Stimulated activated CD4-positive, alpha-beta T cell treated with anti-CD3 and anti-CD28 coated beads, Interleukin-4, amount 100 ng/mL, for 24 hours (primary cell): ENCODE measurements at regions not wholly inside any gene's neighbourhood (a gene's known extent, or its start where the extent isn't known, plus 50 kb on each side); places are given as distances from the start of the nearest gene placed in this dataset.
"Not testable (repeated sequence)": the region's sequence is repeated elsewhere in the genome, so short reads cannot be mapped to it uniquely, and the experiment has no call there.

Experiments used
- DNase-seq: peaks from one replicate; pipeline ENCODE4 v3.0.0-alpha.2; 2020

DNA sequence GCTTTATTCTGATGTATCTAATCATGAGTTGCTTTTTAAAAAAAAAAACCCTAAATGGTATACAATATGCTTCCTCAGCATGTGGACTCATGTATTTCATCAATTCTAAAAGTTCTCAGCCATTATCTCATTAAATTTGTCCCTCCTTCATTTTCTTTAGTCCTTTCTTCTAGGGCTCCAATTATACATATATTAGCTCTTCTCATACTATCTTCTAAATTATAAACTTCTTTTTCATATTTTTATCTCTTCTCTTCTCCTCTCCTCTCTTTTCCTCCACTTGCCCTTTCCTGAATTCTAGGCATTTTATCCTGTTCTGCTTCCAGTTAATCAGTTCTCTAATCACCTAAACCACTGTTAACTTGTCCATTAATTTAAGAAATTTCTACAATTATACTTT is 55.0 kb upstream of the IL33 start:
- DNase-seq = no peak

DNA sequence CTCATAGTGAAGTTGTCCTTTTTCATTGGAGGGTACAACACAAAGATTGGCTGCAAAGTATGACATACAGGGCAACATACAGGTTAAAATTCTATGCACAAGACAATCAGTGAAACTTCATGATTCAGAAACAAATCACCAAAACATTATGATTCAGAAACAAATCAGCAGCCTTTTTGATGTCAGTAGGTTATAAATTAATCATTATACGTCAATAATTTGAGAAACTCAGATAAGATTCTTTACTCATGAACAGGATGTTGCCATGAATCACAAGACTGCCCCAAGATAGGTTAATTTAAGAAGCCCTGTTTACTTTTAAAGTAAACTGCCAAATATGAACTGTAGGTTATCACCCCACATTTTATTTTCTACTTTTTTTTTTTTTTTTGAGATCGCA is 62.2 kb upstream of the IL33 start:
- no peak for DNase-seq

DNA sequence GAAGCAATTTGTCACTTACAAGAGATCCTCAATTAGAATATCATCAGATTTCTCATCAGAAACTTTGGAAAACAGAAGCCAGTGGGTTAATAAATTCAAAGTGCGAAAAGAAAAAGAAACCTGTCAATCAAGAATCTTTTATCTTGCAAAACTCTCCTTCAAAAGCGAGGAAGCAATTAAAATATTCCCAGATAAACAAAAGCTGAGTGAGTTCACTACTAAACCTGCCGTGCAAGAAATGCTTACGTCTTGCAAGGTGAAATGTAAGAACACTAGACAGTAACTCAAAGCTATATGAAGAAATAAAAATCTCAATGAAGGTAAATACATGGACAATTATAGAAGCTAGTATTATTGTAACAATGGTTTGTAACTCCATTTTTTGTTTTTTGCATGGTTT is 62.8 kb upstream of the IL33 start:
- DNase-seq = no peak

DNA sequence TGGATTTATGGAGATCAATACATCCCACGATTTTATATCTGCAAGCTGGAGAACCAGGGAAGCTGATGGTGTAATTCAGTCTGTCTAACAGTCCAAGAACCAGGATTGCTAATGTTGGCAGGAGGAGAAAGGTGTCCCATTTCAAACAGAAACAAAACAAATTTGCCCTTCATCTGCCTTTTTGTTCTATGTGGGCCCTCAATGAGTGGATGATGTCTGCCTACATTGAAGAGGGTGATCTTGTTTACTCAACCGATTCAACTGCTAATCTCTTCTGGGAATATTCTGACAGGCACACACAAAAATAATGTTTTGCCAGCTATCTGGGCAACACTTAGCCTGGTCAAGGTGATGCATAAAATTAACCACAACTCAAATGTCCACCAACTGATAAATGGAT is 65.1 kb upstream of the IL33 start:
- DNase-seq = no peak

DNA sequence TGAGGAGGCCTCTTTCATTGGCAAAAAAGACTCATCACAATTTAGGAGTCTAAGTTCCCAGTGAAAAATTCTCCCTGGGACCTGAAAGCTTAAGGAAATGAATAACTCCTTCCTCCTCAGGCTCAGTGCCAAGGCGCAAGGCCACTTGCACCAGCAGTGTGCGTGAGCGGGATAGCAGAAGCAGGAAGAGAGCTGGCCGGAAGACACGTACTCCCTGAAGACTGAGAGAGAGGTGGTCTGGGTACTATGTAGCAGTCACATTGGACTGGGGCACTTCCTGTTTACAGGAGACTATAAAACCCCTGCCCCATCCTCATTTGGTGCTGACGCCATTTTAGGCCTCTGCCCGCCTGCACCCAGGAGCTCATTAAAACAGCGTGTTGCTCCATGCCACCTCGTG is 66.3 kb upstream of the IL33 start:
- DNase-seq = no peak

DNA sequence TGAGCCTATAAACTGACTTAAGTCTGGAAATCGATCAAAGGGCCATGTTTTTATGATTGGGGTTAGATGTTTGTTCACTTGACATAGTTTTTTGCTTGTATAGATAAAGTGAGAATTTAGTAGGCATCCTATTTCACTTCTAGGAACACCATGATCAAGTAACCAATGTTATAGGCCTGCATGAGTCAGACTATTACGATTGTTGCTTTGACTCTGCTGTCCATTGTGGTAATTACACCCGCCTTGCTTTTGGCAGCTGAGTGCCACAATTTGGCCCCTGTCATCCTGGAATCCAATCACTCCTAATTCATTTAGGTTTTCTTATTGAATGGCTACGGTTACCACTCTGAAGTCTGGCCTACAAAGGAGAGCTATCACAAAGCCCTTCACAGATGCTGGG is 67.8 kb upstream of the IL33 start:
- DNase-seq = no peak

DNA sequence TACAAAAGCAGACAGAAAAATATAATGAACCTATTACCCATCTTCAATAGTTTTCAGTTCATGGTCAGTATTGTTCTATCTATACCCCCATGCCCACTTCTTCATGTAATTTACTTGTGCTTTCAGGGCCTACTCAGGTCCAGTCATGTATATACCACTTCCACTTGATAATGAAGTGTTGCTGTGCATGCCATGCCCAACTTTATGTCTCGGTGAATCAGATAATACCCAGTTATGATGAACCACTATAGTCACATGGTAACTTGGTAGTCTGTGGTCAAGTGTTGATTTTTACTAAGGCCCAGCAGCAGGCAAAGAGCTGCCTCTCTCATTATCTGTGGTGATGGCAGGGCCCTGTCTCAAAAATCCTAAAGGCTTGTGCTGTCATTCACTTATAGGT is 70.7 kb upstream of the IL33 start:
- DNase-seq = no peak

DNA sequence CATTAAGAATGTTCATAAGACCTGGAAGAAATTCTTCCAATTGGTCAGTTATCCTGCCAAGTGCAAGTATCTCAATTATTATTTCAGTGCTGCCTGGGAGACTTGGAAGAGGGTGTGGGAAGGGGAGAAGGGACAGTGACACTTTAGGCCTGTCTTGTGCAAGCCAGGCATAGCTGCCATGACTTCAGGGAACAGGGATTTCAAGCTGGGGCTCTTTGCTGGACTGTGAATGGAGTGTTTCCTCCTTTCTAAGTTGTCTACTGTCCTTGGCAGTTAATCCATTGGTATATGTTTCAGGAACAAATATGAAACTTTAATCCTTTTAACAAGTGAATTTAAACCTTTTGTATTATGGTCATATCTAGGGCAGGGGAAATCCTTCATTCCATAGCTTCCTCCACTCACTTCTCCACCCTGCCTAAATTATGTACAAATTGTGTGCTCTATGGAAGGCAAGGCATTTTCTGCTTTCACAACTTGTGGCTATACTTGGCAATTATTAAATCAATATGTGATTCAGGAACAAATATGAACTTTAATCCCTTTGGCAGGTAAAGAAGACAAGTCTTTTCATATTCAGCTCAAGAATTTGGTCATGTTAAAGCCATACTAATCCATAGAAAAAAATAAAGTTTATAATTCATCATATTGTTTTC is 72.7 kb upstream of the IL33 start:
- DNase-seq = no peak

DNA sequence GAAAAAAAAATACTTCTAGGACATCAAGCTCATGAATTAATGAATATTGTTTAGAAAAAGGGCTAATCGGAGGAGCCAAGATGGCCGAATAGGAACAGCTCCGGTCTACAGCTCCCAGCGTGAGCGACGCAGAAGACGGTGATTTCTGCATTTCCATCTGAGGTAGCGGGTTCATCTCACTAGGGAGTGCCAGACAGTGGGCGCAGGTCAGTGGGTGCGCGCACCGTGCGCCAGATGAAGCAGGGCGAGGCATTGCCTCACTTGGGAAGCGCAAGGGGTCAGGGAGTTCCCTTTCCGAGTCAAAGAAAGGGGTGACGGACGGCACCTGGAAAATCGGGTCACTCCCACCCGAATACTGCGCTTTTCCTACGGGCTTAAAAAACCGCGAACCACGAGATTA is 79.8 kb upstream of the IL33 start:
- not testable (repeated sequence) for DNase-seq

DNA sequence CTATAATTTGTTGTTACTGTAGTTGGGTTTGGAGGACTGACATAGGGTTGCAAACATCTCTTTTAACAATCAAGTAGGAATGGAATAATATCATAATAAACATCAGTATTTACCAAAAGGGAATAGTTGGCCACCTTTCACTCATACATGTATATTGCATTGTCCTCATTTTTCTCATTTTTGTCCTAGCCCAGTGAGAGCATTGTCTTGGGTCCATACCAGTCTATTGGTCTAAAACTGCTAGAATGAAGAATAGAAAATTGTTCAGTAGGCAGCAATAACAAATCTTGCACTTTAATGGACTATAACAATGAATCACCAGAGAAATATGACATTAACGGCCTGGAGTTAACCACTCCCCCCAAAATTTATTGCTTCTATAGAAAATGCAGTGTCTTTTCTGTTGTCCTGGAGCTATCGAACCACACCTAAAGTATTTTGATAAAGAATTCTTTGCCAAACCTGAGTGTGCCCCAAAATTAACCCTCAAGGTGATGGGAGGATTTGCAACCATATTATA is 80.9 kb upstream of the IL33 start:
- no peak for DNase-seq

DNA sequence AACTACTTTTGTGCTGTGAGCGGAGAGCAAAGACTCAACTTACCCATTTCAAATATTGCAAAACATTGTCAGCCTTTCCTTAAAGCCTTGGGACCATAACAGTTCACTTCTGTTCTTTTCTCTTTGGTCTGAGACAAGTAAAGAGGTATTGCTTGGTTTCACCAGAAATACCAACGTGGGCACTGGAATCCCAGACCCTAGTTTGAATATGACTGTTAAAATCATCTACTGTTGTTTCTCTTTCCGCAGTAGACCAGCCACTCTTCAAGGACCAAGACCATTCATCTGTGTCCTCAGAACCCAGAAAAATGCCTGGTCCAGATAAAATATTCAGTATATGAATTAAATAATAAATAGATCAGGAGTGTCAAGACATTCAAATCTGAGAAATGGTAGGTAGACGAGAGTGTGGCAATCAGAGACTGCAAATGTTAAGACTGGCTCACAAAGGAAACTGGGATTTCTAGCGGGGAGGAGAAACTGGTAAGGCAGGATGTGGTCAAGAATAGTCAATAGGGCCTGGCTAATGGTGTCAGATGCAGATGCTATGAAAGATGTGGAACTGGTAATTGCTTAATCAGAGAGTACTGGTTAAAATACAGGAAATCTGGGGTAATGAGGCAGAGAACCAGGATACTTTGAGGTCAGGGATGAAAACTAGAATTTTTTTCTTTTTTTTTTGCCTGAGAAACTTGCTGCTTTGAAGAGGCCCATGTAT is 82.1 kb upstream of the IL33 start:
- no peak for DNase-seq

DNA sequence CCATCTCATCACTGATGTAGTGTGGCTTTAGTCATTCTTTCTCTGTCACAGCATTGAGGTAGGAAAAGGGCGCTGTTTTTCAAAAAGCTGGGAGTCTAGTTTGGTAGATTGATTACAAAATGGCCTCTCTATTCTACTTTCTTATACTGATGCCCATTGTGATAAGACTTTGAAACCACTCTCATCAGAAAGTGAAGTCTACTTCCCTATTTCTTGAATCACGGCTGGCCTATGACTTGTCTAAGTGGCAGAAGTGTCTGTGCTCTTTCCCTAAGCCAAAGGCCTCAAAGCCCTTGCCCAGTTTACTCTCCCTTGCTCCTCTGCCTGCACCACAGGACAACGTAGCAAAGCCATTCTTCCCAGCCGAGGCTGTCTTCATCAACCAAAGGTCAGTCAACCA is 83.0 kb upstream of the IL33 start:
- no peak for DNase-seq

DNA sequence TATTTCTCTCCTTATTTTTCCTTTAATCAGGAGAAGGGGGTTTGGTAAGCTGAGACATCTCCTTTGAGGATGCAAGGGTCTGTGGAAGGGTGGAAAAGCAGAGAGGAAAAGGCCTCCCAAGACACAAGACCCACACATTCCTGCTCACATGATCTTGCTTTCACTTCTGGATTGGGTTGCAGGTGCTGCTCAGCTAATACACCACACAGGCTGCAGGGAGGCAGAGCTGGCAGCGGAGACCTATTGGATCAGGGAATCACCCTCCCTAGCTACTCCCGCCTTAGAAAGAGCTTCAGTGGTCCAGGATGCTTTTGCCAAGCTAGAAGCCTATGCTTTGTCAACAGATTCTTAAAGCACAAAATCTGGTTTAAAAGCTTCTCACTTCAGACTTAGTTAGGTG is 87.6 kb upstream of the IL33 start:
- DNase-seq = no peak

DNA sequence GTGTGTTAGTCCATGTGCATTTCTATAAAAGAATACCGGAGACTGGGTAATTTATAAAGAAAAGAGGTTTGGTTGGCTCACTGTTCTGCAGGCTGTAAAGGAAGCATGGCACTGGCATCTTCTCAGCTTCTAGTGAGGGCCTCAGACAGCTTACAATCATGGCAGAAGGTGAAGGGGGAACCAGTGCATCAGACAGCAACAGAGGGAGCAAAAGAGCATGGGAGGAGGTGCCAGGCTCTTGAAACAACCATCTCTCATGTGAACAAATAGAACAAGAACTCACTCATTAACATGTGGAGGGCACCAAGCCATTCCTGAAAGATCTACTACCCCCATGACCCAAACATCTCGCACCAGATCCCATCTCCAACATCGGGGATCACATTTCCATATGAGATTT is 89.2 kb upstream of the IL33 start:
- no peak for DNase-seq

DNA sequence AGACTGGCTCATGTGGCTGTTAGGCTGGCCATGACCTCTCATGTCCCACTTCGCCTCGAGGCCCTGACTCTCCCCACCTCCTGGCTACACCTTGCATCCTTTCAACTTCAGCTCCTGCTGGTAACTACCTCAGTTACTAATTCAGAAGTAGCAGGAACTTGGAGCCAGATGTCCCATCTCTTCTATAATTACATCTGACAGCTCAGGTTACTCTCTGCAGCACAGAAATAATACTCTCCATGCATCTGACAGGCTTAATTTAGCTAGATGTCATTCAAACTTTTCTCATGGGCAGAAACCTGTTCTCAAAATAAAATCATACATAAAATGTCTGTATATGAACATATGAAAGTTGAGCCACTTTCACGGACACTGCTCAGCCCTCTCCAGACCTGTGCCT is 92.2 kb upstream of the IL33 start:
- DNase-seq = no peak

DNA sequence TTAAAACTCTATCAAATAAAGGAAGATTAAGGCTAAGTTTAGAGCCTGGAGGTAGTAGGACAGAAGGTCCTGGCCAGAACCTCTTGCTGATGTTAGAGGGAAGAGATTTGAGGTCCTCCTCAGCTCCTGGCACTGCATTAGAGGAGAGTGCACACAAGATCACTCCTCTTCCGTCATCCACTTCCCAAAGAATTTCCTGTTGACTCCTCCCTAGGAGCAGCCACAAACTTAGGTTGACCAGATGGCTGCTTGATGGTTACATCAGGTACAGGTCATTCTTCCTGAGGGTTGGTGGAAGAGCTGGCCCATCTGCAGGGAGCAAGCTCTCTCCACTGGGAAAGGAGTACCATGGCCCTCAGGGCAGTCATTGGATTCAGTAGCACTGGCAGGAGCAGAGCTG is 93.9 kb upstream of the IL33 start:
- DNase-seq = no peak

DNA sequence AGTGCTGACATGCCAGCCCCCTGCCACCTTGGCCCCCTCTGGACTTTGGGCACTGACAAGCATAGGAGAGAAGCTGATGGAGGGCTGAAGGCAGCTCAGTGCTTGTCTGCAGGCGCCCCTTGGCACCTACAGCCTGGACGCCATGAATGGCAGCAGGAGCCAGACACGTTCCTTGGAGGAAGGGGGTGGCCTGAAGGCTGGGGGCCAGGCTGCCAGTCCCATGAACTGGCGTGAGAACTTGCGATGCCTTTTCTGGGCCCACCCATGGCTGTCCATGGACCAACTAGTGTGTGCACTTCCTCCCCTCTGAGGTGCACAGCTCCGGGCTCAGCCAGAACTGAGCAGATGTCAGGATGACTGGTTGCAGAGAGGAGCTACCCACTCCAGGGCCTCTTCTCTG is 99.0 kb upstream of the RANBP6 start:
- no peak for DNase-seq

DNA sequence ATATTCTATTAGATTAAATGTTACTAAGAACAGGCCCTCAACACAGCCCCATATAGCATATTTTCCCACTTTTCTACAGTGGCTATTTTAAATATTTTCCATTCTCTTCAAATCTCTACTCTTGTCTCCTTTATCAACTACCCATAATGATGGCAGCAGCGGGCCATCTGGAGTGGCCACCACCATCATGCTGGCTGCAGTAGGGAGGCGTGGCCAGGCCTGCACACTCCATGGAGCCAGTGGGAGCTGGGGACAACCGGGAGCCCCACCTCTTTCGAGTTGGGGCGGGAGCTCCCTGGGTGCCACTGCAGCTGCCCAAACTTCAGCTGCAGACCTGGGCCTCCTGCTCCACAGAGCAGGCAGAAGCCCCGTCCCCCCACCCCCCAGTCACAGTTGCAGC is 98.4 kb upstream of the RANBP6 start:
- DNase-seq = no peak

DNA sequence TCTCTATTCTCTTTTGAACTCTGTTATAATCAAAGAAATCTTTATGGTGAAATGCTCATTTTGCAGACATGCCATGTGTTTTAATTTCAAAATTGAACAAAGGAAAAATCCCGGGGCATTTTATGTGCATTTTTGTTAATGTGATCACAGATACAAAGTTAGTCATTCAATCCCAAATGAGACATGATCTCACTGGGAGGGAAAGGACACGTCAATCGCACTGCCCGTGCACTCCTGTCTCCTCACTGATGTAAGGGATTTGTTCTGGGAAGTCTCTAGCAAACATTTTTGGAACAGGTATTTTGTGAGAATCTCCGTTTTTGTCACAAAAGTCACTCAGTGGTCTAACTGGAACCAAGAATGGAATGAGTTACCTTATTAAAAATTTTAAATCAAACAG is 97.9 kb upstream of the RANBP6 start:
- no peak for DNase-seq

DNA sequence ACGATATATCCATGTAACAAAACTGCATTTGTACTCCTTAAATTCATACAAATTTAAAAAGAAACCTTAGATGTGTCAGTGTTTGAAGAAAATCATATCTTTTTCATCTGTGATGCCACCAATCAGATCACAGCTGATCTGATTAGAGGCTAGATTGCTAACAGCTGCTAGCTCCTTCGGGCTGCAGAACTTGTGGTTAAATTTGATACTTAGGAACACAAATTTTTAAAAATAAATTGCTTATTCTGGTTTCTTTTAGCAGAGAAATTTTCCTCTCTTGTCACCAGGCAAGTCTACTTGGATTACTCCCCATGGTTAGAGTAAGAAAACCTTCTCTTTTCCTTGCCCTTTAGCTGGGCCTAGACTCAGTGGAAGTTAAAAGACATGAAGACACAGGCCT is 94.6 kb upstream of the RANBP6 start:
- DNase-seq = no peak

DNA sequence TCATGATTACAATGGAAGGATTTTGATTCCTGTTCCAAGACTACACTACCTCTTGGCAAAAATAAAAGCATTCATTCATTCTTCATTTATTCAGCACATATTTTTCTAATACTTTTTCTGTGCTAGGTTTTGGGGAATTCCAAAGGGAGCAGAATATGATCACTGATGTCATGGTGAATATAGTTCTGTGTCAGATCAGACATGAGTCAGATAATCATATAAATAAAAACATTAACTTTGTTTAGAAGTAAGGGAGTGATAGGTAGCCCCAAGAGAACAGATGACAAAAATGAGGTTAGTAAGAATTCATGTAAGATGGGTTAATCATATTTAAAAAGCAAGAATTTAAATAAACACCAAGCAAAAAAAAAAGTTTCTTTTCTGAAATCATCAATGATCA is 94.1 kb upstream of the RANBP6 start:
- no peak for DNase-seq

DNA sequence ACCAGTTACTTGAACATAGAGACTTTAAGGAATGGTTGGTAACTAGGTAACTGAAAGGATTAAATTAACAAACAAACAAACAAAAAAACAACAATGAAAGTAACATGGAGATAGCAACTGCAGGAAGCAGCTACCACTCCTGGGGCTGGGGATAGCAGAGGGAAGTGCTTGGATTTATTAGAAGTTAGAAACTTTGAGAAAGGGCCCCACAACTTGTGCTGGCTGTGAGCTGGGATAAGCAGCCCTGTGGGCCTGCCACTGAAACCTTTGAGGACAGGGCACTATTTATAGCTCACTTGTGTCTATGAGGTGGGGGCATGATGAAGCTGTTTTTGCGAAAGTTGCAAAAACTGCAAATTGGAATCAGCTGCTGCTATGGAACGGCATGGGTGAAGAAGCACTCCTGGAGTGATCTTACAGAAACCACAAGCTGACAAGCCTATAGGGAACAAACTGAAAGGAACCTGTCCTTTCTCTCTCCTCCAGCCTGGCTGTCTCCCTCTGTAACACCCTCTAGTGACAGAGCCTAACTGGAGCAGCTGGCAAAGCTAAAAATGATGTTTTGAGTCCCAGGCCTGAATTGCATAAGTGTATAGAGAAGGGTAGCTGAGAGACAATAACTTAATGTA is 91.4 kb upstream of the RANBP6 start:
- DNase-seq = no peak

DNA sequence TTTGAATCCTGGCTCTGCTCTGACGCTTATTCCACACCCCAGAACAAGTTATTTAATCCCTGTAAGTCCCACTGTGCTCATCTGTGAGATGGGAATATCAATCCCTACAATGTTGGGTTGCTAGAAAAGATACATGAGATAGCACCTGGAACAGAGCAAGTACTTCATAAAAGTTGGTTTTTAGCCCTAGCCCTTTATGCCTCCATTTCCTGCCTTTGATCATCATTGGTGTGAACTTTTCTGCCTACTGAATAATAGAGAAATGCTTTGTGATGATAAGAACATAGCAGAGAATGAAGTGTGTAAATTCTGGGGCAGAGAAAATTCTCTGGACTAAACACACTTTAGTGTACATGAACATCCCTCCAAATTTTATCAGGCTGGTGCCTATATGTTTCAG is 90.3 kb upstream of the RANBP6 start:
- no peak for DNase-seq

DNA sequence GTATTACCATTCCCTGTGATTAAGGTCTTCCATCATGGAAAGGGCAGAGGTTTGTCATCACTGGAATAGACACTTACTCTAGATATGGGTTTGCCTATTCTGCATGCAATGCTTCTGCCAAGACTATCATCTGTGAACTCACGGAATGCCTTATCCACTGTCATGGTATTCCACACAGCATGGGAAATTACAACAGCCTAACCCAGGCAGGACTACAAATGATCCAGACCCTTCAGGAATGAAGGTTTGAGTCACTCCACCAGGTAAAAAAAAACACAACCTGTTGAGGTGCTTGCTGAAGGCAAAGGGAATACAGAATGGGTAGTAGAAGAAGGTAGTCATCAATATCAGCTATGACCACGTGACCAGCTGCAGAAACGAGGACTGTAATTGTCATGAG is 89.0 kb upstream of the RANBP6 start:
- not testable (repeated sequence) for DNase-seq

DNA sequence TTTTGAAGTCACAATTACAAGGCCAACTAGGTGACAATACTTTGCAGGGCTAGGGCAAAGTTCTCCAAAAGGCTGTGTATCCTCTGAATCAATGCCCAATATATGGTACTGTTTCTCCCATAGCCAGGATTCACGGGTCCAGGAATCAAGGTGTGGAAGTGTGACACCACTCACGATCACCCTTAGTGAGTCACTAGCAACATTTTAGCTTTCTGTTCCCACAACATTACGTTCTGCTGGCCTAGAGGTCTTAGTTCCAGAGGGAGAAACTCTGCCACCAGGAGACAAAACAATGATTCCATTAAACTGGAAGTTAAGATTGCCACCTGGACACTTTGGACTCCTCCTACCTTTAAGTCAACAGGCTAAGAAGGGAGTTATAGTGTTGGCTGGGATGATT is 88.5 kb upstream of the RANBP6 start:
- DNase-seq = not testable (repeated sequence)
